ENCODE measurements at regions not wholly inside any gene's neighbourhood (a gene's known extent, or its start where the extent isn't known, plus 50 kb on each side); places are given as distances from the start of the nearest gene placed in this dataset.

GRCh38 chr5:73288803-73289720 lies 116.1 kb downstream of the TMEM174 start:
- TF ChIP-seq CTCF (conservative IDR thresholded peaks at IDR 0.05): no peak
- peaks cover 24 to 25% of the 10 kb centered on the region in 2 experiments for H3K4me1 Mint-ChIP-seq
- Histone ChIP-seq H3K4me1 (ENCODE audit: insufficient read depth, low read length) (peaks cover 6% of the 10 kb centered on the region; the same call in 1 of the 2 replicates), H3K14ac (ENCODE audit: insufficient read depth, low read length) (no peak overlapping the region), H2BK20ac (ENCODE audit: low read depth, low read length, poor library complexity, severe bottlenecking) (no peak overlapping the region), H3K18ac (ENCODE audit: insufficient read length, low read depth, low read length) (no peak overlapping the region), H3K9me3 (ENCODE audit: control insufficient read depth, low read depth, low read length) (no peaks in the 10 kb centered on the region), H2AK5ac (ENCODE audit: insufficient read length, low read length) (no peak overlapping the region), H3K23me2 (ENCODE audit: insufficient read length, low read depth, low read length, poor library complexity, severe bottlenecking) (no peaks in the 10 kb centered on the region), H2BK5ac (ENCODE audit: insufficient read length, low read length) (no peak overlapping the region), H3K79me1 (ENCODE audit: insufficient read depth, low read depth, low read length, poor library complexity, severe bottlenecking) (no peaks in the 10 kb centered on the region), H2BK12ac (ENCODE audit: insufficient read length, low read depth, low read length) (no peak overlapping the region), H4K5ac (ENCODE audit: insufficient read length, low read depth, low read length) (no peak overlapping the region), H3K79me2 (ENCODE audit: insufficient read depth, low read length) (no peaks in the 10 kb centered on the region), H4K91ac (ENCODE audit: insufficient read length, low read depth, low read length) (no peak overlapping the region), H3K4ac (ENCODE audit: low read depth, low read length) (no peak overlapping the region), H3K27ac (ENCODE audit: insufficient read length, low read depth, low read length) (no peak overlapping the region), H4K20me1 (ENCODE audit: control insufficient read depth, insufficient read depth, insufficient read length) (no peaks in the 10 kb centered on the region), H3T11ph (ENCODE audit: low read length) (no peak overlapping the region), H2AFZ (ENCODE audit: low read length) (no peak overlapping the region), H2BK15ac (ENCODE audit: low read depth, low read length) (no peak overlapping the region), H3K27me3 (ENCODE audit: insufficient read depth, low read length) (no peaks in the 10 kb centered on the region; the same call in 1 of the 2 replicates), H4K8ac (replicated peaks; ENCODE audit: insufficient read length, low read depth, low read length) (no peak overlapping the region), H3K56ac (ENCODE audit: insufficient read length, low read depth, low read length) (no peak overlapping the region), H3K9ac (ENCODE audit: extremely low read depth, insufficient read length, low read length) (no peak overlapping the region), H3K4me2 (ENCODE audit: insufficient read depth, insufficient read length, low read length) (peak overlapping the region; percentile 3), H2BK120ac (ENCODE audit: low read depth, low read length, poor library complexity, severe bottlenecking) (no peak overlapping the region), H3K23ac (ENCODE audit: insufficient read length, low read depth, low read length) (no peak overlapping the region)
- peak overlapping the region; percentile 9 to 42 (median 33); a peak in 6 of 7 replicates for H3K27ac Mint-ChIP-seq
- H3K9me3 Mint-ChIP-seq: peaks cover 3 to 5% of the 10 kb centered on the region in 2 experiments; a peak in 1 of 5 replicates
- H3K4me3 Mint-ChIP-seq: 0 out of 5 replicates have a peak overlapping the region, but pooled peaks of 1 of the 2 experiments have one; percentile 4
- no peak for DNase-seq
- H3K27me3 Mint-ChIP-seq (ENCODE audit: low read depth): peaks cover 51% of the 10 kb centered on the region
- H3K36me3 Mint-ChIP-seq (ENCODE audit: insufficient read depth in 1 of 3, low read depth in 3 of 3): peaks cover 0 to 1% (median 0%) of the 10 kb centered on the region in 3 experiments; a peak in 1 of 7 replicates
- no CpG with 5 or more reads among the region's 6 CpGs for WGBS (ENCODE audit: extremely low coverage, insufficient read length, low lambda C conversion rate)

All from H9 (cell line).